HTR-8/SVneo (cell line): ENCODE measurements at regions not wholly inside any gene's neighbourhood (a gene's known extent, or its start where the extent isn't known, plus 50 kb on each side); places are given as distances from the start of the nearest gene placed in this dataset.

Source experiments
- DNase-seq: peaks from one replicate; pipeline ENCODE4 v3.0.0; 2011; ENCODE audit warnings: low spot score, mixed read lengths; ENCODE audit not compliant: insufficient read length
- FAIRE-seq: peaks from 2 replicates; lab custom pipeline; 2011; peaks lifted over from hg19 to GRCh38; lab: Jason Lieb, UNC

DNA sequence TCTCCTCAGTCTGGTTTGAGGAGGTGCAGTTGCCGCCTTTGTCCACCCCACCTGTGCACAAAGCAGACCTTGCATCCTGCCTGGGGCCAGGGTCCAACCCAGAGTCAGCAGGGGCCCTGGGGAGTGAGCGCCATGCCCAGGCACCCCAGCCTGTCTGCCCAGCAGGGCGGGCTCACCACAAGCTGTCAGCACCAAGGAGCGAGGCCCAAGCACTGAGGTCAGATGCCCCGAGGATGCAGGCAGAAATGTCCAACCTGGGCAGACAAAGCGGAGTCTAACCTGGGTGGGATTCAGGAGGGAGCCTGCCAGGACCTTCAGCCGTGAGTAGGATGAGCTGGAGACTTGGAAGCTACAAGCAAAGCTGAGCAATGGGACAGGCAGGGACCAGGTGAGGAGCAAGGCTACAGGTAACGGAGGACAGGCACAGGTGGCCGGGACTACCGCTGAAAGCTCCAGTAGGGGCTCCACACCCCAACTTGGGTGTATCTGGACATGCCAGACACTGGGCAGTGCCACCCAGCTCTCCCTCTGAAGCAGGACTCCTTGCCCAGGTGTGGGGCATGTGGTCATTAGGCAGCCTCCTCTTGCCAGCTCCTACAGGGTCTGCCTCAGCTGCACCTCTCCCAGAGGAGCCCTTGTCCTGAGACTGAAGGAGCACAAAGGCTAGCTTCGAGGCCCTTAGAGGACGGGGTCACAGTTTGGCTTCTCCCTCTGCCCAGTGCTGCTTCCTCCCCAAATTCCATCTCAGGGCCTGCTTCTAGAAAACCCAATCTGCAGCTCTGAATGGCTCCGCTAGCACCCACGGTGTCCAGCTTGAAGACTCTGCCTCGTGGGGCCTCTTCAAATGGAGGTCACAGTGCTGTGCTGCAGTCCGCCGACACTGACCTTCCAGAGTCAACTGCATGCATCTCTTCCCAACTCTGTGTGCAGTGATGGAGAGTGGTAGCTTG lies 210.6 kb upstream of the CDYL start:
- FAIRE-seq (no peak), DNase-seq (no peak)

DNA sequence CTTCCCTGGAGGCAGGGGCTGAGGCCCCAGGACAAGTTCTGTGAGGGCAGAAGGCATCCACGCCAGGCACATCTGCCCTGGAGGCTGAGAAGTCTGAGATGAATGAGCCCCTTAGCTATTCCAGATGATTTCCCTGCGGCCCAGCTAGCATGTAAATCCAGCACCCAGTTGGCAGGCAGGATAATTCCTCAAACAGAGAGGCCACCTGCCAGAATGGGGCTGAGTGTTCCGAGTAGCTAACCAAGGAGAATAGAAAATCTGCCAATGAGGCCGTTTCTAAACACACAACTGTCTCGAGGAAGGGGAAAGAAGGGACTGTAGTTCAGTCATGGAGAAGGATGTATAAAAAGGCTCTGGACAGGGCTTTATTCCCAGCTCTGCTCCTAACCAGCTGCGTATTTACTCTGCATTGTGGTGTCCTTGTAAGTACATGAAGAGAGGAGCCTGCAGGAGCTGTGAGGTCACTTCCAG lies 211.4 kb upstream of the CDYL start:
- FAIRE-seq: no peak
- DNase-seq: no peak

DNA sequence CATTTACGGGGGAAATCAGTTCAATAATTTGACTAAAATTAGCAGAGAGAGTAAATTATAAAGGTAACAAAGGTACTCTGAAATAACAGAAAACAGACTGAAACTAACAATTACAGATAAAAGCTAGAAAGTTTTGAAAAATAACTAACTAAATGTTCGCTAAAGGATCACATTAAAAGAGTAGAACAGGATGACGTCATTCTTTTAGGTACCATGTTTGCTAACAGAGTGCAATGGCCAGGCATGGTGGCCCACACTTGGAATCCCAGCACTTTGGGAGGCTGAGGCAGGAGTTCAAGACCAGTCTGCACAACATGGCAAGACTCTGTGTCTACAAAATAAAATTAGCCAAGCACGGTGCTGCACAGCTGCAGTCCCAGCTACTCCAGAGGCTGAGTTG lies 212.3 kb upstream of the CDYL start:
- FAIRE-seq (no peak), DNase-seq (no peak)

DNA sequence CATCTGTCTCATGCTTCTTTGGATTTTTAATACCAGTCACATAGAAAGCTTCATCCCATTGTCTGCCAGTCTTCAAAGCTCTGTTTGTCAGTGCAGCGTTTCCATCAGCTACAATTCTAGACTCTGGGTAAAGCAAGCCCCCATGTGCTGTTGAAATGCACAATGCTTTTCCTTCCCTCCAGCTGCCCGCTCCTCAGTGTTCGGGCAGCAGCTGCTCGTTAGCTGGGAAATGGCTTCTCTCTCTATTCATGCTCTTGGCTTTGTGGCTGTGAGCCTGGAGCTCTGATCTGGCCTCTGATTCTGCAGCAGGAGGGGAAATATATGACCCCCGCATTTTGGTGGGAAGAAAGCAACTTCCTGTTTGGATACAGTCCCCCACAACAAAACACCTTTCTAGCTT lies 213.0 kb upstream of the CDYL start:
- DNase-seq (no peak), FAIRE-seq (no peak)

DNA sequence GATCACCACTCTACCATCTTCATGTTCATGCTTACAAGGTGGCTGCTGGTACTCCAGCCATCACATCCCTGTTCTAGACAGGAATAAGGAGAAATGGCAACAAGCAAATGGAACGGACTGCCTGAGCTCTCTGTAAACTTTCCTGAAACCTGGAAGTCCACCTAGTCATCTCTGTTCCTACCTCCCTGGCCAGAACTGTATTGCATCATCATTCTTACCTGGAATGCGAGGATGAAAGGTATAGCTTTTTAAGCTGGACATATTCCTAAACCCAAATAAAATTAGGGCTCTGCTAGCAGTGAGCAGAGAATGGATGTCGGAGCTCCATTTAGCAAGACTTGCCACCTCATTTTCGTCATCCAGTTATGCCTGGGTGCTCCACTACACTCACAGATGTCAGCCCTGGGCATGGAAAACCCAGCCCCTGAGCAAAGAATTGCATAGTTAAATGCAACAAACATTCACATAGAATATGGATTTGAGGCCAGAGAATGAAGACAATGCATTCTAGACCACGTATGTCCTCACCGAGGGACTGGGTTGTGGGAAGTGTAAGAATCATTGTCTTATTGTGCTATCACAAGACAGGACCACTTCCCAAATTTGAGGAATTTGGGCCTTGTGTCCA lies 214.3 kb upstream of the CDYL start:
- no peak for DNase-seq
- FAIRE-seq: no peak

DNA sequence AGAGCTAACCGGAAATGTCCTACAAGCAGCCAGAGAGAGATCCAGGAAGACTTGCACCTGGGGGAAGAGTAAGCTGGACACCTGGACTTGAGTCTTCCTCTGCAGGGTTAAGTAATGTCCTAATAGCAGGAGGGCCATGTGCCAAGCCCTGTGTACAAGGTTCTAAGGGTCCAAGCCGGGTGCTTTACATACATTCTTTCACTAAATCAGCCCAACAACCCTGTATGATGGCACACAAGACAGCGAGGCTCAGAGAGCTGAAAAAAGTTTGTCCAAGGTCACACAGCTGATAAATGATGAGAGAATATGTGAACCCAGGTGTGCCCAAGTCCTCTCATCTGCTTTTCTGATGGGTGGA lies 215.1 kb upstream of the CDYL start:
- FAIRE-seq (no peak), DNase-seq (no peak)

DNA sequence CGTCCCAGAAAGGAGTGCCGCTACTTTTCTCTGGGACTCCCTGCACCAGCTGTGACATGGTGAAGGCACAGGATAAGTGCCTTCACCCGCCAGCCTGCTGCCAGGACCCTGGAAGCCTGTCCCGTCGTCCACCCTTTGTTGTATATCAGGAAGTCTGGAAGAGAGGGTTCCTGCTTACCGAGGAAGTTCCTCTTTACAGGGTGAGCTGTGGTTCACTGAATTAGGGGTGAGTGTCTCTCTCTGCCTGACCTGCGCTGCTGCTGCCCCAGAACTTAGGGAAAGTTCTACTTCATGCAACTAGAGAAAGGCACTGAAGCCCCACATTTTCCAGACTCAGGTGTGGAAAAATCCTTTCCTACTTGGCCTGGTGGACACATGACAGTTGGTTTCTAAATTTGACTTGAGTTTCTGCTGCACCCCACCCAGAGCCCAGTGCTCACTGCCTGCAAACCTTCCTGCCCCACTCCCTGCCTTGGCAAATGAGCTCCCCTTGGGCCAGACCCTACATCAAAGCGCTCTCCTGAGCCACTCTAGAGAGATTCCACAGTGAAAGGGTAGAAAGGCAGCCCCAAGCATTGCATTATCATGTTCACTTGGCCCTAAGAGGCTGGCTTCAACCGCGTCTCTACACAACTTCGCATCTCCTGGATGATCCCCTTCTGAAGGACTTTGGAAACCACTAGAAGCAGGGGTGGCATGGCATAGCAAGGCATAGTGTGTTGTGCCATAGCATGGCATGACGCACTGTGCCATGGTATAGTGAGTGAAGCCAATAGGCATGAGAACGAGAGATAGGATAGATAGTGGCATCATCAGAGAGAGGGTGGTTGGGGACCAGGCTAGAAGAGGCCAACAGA lies 215.8 kb upstream of the CDYL start:
- DNase-seq: no peak

DNA sequence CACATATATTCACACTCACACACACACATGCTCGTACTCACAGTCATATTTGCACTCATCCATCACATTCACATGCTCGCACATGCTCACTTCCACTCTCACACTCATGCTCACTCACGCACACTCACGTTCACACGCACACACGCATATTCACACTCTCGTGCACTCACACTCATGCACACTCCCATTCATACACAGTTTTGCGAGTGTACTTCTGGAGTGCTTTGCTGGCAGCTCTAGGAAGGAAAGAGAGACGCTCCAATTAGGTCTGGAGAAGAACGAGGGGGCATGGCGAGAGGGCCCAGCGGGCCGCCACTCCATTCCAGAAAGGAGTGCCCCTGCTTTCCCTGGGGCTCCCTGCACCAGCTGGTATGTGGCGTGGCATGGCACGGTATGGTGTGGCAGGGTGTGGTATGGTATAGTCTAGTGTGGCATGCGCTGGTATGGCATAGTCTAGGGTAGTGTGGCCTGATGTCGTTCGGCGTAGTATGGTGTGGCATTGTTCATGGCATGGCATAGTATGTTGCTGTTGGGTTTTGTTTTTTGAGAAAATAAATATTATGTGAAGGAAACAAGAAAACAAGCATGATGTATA lies 216.8 kb upstream of the CDYL start:
- FAIRE-seq: peak; percentile 69

More for the DNA sequence above, 215.8 kb upstream of the CDYL start:
- no peak for FAIRE-seq

DNA sequence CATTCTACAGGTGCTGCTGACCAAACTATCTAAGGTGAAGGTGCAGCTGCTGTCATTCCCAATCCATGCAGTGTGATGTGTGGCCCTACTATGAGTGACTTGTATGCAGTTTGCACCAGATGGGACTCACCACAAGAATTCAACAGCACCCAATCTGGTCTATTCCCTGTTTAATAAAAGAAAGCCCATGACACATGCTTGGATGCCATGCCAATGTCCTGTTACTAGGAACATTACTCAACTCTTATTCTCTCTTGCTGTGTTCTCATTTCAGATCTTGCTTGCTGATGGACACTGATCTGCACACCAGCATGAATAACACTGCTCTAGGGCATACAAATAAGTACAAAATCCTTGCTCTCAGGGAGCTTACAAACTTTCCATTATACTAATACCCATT lies 221.6 kb upstream of the CDYL start:
- no peak for DNase-seq
- FAIRE-seq: no peak

More for the DNA sequence above, 216.8 kb upstream of the CDYL start:
- no peak for DNase-seq

DNA sequence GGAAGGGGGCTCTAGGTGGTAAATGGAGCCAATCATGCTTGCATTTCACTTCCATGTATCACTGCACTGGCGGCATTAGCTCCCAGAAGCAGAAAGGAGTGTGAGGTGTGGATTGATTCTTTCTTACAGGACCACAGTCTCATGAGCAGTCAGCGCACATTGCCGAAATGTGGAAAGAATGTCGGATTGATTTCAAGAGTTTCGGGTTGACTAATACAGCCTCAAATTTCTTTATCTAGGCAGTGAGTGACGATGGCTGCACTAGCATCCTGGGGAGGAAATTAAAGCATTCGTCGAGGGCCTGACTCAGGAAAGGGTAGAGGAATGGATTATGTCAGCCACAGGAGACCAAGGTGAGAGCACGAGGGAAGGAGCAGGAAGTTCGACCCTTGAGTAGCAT lies 222.8 kb upstream of the CDYL start:
- DNase-seq (no peak), FAIRE-seq (no peak)

DNA sequence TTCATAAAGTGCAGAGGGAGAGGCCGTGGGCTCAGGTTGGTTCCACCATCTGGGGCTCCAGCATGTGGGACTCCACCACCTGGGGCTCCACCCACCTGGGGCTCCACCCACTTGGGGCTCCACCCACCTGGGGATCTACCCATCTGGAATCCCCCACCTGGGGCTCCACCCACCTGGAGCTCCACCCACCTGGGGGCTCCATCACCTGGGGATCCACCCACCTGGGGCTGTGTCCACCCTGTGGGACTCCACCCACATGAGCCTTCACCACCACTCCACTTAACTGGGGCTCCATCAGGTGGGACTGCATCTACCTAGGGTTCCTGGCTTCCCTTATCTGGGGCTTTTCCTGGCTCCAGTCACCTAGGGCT lies 226.0 kb upstream of the CDYL start:
- DNase-seq: no peak
- no peak for FAIRE-seq

DNA sequence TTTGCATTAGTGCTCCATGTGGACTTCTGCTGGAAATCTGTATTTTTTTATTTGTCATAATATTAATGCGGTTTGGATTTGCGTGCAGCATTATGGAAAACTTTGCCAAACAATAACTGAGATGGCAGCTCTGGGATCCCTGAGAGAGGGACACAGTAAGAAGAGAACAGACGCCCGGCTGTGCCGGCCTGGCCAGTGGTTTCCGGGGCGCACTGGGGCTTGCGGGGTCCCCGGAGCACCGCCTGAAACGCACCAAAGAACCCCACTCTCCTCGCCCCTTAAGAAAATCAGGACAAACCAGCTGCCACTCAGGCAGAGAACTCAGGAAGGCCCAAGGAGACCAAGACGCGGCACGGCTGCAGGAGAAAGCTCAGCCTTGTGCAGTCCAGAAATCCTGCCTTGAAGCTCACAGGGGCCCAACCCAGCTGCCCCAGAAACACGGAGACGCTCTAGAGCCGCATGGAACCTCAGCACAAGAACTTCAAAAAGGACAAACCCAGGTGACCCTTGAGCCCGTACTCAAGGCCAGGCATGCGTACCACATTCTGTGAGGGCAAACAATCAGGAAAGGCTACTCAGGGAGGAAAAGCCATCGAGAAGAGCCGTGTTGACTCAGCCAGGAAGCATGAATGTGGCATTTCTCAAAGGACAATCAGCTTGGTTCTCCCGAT lies 226.5 kb upstream of the CDYL start:
- FAIRE-seq (no peak), DNase-seq (no peak)

DNA sequence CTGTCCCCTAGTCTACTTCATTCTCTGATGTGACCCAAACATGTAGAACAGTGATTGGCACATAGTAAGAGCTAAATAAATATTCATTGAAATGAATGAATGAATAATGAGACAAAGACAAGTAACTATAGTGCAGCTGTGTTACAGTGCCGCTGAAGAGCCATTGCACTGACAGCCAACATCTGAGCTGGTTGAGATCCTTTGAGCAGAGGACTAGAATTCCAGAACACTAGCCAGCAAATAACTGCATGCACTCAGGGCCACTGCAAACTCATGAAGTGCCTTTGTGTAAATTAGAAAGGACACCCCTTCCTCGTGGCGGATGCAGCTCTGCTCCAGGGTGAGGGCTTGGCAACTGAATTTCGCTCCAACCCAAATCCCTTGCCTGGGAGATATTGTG lies 230.3 kb upstream of the CDYL start:
- no peak for FAIRE-seq
- DNase-seq: no peak

DNA sequence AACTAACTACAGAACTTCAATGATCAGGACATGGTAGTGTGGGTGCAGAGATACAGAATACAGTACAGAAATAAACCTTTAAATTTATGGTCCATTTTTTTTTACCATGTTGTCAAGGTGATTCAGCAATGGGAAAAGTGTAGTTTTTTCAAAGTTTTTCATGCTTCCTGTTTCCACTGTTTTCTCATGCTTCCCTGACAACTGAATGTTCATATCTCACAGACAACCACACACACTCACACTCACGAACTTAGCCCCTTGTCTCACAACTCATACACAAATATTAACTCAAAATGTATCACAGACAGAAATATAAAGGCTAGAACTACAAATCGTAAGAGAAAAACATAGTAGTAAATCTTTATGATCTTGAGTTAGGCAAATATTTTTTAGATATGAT lies 232.6 kb upstream of the CDYL start:
- DNase-seq (no peak), FAIRE-seq (no peak)

DNA sequence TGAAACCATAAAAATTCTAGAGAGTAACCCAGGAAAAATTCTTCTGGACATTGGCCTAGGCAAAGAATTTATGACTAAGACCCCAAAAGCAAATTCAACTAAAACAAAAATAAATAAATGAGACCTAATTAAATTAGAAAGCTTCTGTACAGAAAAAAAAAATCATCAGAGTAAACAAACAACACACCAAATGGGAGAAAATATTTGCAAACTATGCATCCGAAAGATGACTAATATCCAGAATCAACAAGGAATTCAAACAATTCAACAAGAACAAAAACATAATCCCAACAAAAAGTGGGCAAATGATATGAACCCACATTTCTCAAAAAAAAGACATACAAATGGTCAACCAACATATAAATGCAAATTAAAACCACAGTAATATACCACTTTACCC lies 242.6 kb upstream of the CDYL start:
- FAIRE-seq: no peak

DNA sequence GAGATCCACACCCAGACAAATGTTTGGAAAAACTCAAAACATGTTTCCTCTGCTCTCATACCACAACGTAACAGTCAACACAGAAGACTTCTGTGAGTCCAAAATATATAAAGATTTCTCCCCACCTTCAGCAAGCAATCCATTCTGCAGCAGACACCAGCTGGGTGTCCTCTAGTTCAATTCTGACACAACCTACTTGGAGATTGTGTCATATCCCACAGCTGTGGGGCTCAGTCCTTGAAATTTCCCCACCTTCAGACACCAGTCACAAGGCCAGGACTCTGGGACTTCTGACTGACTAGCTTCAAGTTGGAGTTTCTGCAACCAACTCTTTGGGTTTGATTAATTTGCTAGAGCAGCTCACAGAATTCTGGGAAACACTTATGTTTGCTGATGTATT lies 244.8 kb upstream of the CDYL start:
- no peak for DNase-seq
- no peak for FAIRE-seq

More for the DNA sequence above, 242.6 kb upstream of the CDYL start:
- no peak for DNase-seq

DNA sequence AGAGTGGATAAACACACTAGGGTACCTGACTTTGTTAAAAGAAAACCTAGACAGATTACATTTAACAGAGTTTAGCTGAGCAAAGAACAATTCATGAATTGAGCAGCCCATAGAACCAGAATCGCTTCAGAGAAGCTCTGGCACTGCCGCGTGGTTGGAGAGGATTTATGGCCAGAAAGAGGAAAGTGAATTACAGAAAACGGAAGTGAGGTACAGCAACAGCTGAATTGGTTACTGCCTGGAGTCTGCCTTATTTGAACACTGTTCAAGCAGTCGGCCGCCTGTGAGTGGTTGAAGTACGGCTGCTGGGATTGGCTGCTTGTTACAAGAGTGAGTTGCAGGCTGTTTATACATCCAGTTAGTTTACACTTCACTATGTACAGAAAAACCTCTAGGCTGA lies 253.8 kb upstream of the CDYL start:
- DNase-seq: no peak
- peak; percentile 36 for FAIRE-seq

DNA sequence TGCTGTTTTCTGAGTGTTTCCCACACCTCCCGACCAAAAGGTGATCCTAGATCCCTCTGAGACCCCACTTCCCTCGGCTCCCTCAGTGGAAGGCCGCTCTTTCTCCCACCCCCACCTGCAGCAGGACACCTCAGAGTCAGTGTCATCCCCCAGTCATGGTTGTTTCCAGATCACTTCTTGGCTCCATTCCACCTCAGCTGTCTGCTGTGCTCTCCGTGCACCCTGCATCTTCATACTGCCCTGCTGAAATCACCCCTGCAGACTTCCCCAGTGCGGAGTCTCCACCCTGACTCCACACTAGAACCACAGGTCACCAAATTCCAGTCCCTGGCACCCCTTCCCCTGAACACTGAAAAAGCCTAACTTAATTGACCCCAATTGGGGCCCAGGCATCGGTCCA lies 255.1 kb upstream of the CDYL start:
- DNase-seq (no peak), FAIRE-seq (no peak)

DNA sequence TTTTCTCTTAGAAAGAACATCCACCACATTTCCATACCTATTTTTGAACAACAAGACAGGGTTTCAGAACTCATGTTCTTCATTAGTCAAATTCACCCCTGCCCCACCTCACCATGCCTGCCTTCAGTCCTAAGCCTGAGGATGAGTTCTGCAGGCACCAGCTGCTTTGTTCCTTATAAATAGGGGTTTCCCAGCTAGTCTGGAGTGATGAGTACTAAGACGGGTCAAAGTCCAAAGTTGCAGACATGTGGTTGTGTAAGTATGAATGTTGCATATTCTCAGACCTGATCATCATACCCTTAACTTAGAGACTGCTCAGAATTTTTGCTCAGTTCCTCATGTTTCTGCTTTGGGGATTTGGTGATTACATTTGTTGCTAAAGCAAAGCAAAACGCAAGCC lies 257.7 kb upstream of the CDYL start:
- no peak for FAIRE-seq
- DNase-seq: no peak

DNA sequence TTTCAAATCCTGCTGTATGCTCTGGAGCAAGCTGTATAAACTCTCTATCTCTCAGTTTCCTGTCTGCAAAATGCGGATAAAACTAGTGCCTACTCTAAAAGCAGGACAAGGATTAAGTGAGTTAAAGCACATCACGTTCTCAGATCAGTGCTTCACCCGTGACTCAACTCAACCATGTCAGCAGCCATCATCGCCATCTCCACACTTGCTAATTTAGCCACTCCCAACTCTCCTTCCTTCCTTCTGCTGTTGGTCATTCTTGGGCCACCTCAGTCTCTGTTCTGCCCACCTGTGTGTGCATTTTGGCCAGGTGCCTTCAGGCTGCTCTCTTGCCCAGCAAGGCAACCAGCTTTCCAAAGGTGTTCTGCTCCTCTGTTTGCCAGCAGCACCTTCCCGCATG lies 260.0 kb upstream of the CDYL start:
- FAIRE-seq: no peak
- no peak for DNase-seq
